ENCODE measurements at regions not wholly inside any gene's neighbourhood (a gene's known extent, or its start where the extent isn't known, plus 50 kb on each side); places are given as distances from the start of the nearest gene placed in this dataset.

DNA sequence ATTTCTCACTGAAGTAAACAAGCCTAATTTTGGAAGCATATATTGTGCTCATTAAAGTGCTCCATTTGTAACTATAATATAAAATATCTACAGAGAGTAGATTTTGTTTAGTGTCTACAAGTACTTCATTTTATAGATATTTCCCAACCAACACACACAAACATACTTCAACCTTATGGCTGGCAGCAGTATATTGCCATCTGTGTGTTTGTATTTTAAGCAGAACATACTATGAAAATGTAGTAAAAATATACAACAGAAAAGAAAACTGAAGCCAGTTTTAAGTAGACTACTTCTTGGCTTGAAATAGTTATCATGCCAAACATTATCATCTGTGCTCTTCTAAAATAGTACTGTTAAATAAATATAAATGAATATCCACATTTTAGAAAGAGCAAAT, 821.9 kb downstream of the DACH1 start:
- intact Hi-C loops (cut with micrococcal nuclease; ENCODE audit: unreplicated experiment) (no loop called here), in situ Hi-C loops (cut with HindIII; ENCODE audit: extremely low pct_ligation_motif_present, low pct_unique_long_range_greater_than_20kb) (no loop called here)
- no peaks in the 10 kb centered on the region for H4K20me1 ChIP-seq (ENCODE audit: insufficient read depth, low read length)
- no peaks in the 10 kb centered on the region for H3K9me3 ChIP-seq (ENCODE audit: low read length)
- ATAC-seq, result no peak
- FAIRE-seq, result no peak
- no peaks in the 10 kb centered on the region for H3K36me3 ChIP-seq (replicated peaks in 1 of 2; ENCODE audit: control insufficient read depth in 1 of 2, insufficient read depth in 2 of 2, low read length in 2 of 2)
- BruUV-seq (replicated peaks), result no TSS peak
- no peak overlapping the region for H3K4me3 ChIP-seq (replicated peaks in 1 of 3; ENCODE audit: insufficient read depth in 1 of 3, low read depth in 2 of 3, low read length in 3 of 3)
- DNase-seq (ENCODE audit: low spot score), result no peak
- H3K4me1 ChIP-seq (ENCODE audit: insufficient read depth, low read length), result peaks cover 16% of the 10 kb centered on the region
- H3K4me2 ChIP-seq (ENCODE audit: low read depth, low read length), result no peak overlapping the region
- no peak overlapping the region for H3K9ac ChIP-seq (ENCODE audit: insufficient read depth, low read depth, low read length)
- no peaks in the 10 kb centered on the region for H3K79me2 ChIP-seq (ENCODE audit: insufficient read depth, low read length)
- H2AFZ ChIP-seq (ENCODE audit: low read length), result no peak overlapping the region
- TF ChIP-seq HOXA3 (CRISPR knock-in tag; IDR thresholded peaks at IDR 0.05), result no peak
- TF ChIP-seq EHMT2 (IDR thresholded peaks at IDR 0.05; ENCODE audit: borderline replicate concordance, low read depth, low read length), result no peak
- TF ChIP-seq FOXA3 (CRISPR knock-in tag; IDR thresholded peaks at IDR 0.05), result no peak
- TF ChIP-seq ZNF558 (CRISPR knock-in tag; IDR thresholded peaks at IDR 0.05; ENCODE audit: borderline replicate concordance), result no peak
- no peak for TF ChIP-seq YEATS4 (CRISPR knock-in tag; IDR thresholded peaks at IDR 0.05; ENCODE audit: borderline replicate concordance)
- no peak for TF ChIP-seq IRX3 (CRISPR knock-in tag; IDR thresholded peaks at IDR 0.05; ENCODE audit: borderline replicate concordance, low read depth)
- no peak for TF ChIP-seq ZNF703 (CRISPR knock-in tag; IDR thresholded peaks at IDR 0.05; ENCODE audit: borderline replicate concordance)
- no peak for TF ChIP-seq BHLHE40 (IDR thresholded peaks at IDR 0.05; ENCODE audit: low read length)
- TF ChIP-seq, protein P1, sequence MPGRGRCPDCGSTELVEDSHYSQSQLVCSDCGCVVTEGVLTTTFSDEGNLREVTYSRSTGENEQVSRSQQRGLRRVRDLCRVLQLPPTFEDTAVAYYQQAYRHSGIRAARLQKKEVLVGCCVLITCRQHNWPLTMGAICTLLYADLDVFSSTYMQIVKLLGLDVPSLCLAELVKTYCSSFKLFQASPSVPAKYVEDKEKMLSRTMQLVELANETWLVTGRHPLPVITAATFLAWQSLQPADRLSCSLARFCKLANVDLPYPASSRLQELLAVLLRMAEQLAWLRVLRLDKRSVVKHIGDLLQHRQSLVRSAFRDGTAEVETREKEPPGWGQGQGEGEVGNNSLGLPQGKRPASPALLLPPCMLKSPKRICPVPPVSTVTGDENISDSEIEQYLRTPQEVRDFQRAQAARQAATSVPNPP (CRISPR knock-in tag; IDR thresholded peaks at IDR 0.05), result no peak
- TF ChIP-seq GATAD1 (CRISPR knock-in tag; IDR thresholded peaks at IDR 0.05), result no peak
- no peak for TF ChIP-seq MTA1 (CRISPR knock-in tag; IDR thresholded peaks at IDR 0.05; ENCODE audit: borderline replicate concordance)
- TF ChIP-seq REL (CRISPR knock-in tag; conservative IDR thresholded peaks at IDR 0.05), result no peak
- TF ChIP-seq, protein P2, sequence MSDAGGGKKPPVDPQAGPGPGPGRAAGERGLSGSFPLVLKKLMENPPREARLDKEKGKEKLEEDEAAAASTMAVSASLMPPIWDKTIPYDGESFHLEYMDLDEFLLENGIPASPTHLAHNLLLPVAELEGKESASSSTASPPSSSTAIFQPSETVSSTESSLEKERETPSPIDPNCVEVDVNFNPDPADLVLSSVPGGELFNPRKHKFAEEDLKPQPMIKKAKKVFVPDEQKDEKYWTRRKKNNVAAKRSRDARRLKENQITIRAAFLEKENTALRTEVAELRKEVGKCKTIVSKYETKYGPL (CRISPR knock-in tag; IDR thresholded peaks at IDR 0.05), result no peak
- TF ChIP-seq MED1 (CRISPR knock-in tag; IDR thresholded peaks at IDR 0.05), result no peak
- TF ChIP-seq ZNF782 (CRISPR knock-in tag; IDR thresholded peaks at IDR 0.05; ENCODE audit: borderline replicate concordance), result no peak
- ChIA-PET CTCF (ENCODE audit: low intra/inter-chr PET ratio, low total read pairs) (no interaction called here), POLR2A (no interaction called here)
- H3K27me3 ChIP-seq (ENCODE audit: control insufficient read depth in 1 of 2, insufficient read depth in 2 of 2, low read length in 2 of 2), result no peaks in the 10 kb centered on the region
- H3K27ac ChIP-seq (ENCODE audit: extremely low read length, insufficient read depth, low read length), result no peak overlapping the region
